GM10266 (cell line): ENCODE measurements at regions not wholly inside any gene's neighbourhood (a gene's known extent, or its start where the extent isn't known, plus 50 kb on each side); places are given as distances from the start of the nearest gene placed in this dataset.
"Not testable (repeated sequence)": the region's sequence is repeated elsewhere in the genome, so short reads cannot be mapped to it uniquely, and the experiment has no call there.

Experiments used
- DNase-seq: peaks from one replicate; pipeline ENCODE4 v3.0.0; 2012; ENCODE audit errors: extremely low spot score
- TF ChIP-seq, protein P1 (sequence below): IDR thresholded peaks from 2 replicates; pipeline ENCODE4 v1.5.1; 2012; ENCODE audit warnings: mild to moderate bottlenecking, low read depth; ENCODE audit not compliant: control insufficient read depth, insufficient read depth; ENCODE audit errors: missing control alignments

DNA sequence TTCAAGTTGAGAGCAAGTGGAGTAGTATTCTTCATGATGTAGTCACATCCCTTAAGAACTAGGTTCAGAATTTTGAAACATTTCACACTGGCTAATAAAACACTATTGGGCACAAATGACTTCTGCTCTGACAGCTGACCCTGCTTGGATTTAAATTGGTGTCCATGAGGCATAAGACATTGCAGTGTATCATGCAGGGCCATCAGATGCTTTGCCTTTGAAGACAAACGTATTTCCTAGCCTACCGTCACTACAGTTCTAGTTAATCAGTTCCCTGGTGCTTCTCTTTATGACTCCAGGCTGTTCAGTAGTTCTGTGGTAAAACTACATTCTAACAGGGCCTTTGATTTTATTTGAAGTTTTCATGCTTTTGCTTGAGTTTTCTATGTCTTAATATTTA is 168.5 kb upstream of the ZNF804B start:
- DNase-seq = no peak
- TF ChIP-seq, protein P1, sequence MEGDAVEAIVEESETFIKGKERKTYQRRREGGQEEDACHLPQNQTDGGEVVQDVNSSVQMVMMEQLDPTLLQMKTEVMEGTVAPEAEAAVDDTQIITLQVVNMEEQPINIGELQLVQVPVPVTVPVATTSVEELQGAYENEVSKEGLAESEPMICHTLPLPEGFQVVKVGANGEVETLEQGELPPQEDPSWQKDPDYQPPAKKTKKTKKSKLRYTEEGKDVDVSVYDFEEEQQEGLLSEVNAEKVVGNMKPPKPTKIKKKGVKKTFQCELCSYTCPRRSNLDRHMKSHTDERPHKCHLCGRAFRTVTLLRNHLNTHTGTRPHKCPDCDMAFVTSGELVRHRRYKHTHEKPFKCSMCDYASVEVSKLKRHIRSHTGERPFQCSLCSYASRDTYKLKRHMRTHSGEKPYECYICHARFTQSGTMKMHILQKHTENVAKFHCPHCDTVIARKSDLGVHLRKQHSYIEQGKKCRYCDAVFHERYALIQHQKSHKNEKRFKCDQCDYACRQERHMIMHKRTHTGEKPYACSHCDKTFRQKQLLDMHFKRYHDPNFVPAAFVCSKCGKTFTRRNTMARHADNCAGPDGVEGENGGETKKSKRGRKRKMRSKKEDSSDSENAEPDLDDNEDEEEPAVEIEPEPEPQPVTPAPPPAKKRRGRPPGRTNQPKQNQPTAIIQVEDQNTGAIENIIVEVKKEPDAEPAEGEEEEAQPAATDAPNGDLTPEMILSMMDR = no peak

DNA sequence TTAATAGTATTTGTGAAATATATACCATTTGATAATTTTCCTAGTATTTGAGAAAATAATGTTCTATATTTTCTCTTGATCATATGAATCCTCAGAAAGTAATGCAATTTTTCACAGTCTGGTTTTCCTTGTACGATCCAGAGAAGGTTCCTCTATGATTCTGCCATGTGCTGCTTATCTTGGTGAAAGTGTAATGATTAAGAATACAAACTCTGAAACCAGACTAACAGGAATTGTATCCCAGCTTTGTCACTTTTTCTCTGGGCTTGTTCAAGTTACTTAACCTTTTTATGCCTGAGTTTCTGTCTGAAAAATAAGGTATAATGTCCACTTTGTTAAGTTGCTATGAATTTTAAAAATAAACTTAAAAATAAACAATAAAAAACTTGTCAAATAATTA is 169.6 kb upstream of the ZNF804B start:
- no peak for DNase-seq
- TF ChIP-seq, protein P1 = no peak

DNA sequence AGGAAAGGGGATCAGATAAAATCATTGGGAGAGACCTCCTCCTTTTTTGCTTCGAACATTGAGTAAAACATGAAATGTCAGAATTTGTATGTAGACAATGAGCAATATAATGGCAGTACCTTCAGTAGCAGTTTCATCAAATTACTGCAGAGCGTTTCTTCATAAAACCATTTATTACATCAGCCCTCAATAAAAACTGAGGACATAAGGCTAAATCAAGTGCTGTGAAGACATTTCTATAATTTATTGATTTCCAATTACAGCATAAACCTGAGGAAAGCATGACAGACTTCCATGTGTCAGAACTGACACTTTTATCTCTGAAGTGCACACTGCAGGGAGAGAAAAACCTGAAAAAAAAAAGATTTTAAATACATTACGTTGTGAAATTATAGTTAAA is 172.6 kb upstream of the ZNF804B start:
- DNase-seq = no peak
- TF ChIP-seq, protein P1 = no peak

DNA sequence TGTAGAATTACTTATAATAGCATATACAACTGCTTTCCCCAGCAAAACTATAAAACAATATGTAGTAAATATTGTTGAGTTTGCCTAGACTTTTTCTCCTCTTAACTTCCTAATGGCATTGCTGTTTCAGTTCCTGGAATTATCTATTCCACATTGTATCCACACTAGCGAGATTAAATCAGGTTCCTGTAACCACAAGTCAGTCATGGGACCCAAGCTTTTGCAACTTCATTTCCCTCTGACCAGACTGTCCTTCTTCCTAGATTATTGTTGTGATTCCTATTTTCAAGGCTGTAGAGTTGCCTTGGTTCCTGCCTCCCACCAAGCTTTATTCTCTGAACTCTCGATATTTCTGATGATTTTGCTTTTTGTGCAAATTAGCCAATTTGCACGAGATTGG is 173.3 kb upstream of the ZNF804B start:
- TF ChIP-seq, protein P1 = no peak
- DNase-seq = no peak

DNA sequence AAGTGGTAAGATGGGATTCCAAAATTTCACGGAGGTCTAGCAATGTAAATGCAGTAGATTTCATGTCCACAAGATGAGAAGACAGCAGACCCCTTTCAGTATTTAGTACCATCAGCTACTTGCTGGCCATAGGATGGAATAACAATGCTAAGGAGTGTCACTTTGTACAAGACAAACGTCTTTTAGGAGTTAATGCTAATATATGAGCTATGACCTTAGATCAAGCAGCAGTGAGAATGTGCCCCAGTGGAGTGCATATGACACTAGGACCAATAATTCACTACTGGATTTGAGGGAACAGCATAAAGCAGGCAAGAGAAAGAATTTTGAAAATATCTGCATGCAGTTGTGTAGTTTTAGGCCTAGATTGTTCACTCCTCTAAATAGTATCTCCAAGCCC is 182.8 kb upstream of the ZNF804B start:
- no peak for DNase-seq
- TF ChIP-seq, protein P1 = no peak

DNA sequence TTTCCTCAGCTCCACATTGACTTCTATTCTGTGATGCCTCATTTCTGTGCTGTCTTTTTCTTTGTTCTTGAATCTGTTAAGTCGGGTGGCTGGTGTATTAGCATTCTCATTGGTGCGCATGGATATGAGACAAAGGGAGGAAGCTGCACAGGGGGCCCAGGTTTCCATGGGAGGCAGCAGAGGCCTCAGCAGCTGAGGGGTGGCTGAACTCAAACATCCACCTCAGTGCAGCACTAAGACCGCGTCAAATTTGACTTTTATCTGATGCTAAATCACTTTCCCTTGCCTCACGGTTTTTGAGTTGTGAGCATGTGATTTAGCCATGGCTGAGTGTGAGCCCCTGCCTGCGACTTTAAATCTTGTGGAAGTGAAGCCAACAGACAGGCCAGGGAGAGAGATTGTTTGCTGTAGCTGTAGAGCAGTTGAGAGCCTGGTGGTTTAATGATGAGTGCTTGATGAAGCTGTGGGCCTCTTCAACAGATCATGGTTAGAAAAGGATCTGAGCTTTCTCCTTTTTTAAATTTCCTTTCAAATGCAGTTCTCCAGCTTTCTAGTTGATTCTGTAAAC is 193.3 kb upstream of the ZNF804B start:
- DNase-seq = no peak
- TF ChIP-seq, protein P1 = no peak

DNA sequence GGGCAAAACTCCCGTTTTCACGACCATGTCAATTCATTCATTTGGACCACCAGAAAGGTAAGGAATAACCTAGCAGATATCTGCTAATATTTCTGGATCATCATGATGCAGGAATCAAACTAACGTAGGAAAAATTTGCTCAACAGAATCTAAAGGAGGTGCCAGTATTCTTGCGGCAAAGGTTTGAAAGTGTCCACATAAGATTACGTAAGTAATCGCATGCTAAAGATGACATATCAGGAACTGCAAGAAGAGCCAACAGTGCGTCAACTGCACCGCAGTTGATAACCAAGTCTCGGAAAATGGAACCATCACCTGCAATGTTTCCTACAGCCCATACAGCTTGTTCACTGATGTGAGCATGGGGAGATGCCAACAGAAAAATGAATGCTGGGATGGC is 194.1 kb upstream of the ZNF804B start:
- TF ChIP-seq, protein P1 = no peak
- no peak for DNase-seq

DNA sequence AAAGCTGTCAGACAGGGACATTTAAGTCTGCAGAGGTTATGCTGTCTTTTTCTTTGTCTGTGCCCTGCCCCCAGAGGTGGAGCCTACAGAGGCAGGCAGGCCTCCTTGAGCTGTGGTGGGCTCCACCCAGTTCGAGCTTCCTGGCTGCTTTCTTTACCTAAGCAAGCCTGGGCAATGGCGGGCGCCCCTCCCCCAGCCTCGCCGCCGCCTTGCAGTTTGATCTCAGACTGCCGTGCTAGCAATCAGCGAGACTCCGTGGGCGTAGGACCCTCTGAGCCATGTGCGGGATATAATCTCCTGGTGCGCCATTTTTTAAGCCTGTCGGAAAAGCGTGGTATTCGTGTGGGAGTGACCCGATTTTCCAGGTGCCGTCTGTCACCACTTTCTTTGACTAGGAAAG is 203.1 kb upstream of the ZNF804B start:
- not testable (repeated sequence) for DNase-seq

DNA sequence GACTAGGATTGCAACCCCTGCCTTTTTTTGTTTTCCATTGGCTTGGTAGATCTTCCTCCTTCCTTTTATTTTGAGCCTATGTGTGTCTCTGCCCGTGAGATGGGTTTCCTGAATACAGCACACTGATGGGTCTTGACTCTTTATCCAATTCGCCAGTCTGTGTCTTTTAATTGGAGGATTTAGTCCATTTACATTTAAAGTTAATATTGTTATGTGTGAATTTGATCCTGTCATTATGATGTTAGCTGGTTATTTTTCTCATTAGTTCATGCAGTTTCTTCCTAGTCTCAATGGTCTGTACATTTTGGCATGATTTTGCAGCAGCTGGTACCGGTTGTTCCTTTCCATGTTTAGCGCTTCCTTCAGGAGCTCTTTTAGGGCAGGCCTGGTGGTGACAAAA is 204.7 kb upstream of the ZNF804B start:
- DNase-seq = not testable (repeated sequence)
